MM.1S (cell line): ENCODE measurements at regions not wholly inside any gene's neighbourhood (a gene's known extent, or its start where the extent isn't known, plus 50 kb on each side); places are given as distances from the start of the nearest gene placed in this dataset.

Experiments
- EZH2 ChIP-seq: fragments of 300-600 bp; sonication (generic); optimal IDR thresholded peaks from 2 replicates; pipeline ENCODE3; 2017; ENCODE audit warnings: low read depth, mild to moderate bottlenecking, antibody characterized with exemption, low read length, mixed read lengths
- EZH2phosphoT487 ChIP-seq: fragments of 300-600 bp; sonication (generic); IDR thresholded peaks from 2 replicates; pipeline ENCODE4 v1.6.1; 2018; ENCODE audit warnings: antibody characterized with exemption, low read length
- TF ChIP-seq, protein P1 (sequence below): fragments of 300-600 bp; sonication (generic); IDR thresholded peaks from 2 replicates; pipeline ENCODE4 v1.5.1; 2016; ENCODE audit warnings: antibody characterized with exemption, low read length, mixed read lengths

DNA sequence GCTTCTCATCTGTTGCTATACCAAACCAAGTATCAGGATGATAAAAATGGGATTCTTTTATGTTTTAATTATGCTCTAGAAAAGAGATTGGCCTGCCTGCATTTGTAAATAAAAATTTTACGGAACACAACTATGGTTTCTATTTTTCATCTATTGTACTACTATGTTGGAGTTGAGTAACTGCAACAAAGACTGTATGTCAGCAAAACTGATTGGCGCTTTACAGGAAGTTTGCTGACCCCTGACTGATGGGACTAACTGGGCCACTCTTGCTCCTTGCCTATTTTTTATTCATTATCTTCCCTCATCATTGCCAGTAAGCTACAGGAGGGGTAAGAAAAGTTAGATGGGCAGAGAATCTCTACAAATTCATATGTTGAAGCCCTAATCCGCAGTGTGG is 242.3 kb downstream of the FSIP2 start:
- TF ChIP-seq EZH2 = no peak
- TF ChIP-seq, protein P1, sequence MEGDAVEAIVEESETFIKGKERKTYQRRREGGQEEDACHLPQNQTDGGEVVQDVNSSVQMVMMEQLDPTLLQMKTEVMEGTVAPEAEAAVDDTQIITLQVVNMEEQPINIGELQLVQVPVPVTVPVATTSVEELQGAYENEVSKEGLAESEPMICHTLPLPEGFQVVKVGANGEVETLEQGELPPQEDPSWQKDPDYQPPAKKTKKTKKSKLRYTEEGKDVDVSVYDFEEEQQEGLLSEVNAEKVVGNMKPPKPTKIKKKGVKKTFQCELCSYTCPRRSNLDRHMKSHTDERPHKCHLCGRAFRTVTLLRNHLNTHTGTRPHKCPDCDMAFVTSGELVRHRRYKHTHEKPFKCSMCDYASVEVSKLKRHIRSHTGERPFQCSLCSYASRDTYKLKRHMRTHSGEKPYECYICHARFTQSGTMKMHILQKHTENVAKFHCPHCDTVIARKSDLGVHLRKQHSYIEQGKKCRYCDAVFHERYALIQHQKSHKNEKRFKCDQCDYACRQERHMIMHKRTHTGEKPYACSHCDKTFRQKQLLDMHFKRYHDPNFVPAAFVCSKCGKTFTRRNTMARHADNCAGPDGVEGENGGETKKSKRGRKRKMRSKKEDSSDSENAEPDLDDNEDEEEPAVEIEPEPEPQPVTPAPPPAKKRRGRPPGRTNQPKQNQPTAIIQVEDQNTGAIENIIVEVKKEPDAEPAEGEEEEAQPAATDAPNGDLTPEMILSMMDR = no peak
- TF ChIP-seq EZH2phosphoT487 = no peak
